ENCODE measurements at regions not wholly inside any gene's neighbourhood (a gene's known extent, or its start where the extent isn't known, plus 50 kb on each side); places are given as distances from the start of the nearest gene placed in this dataset.

GRCh38 chr6:103215847-103216246 is 1643.9 kb downstream of the HACE1 start:
- no peak overlapping the region for H3K4me3 ChIP-seq (ENCODE audit: low read depth, low read length)
- TF ChIP-seq CTCF (IDR thresholded peaks at IDR 0.05; ENCODE audit: low read depth, low read length) = no peak

- no peak for TF ChIP-seq CTCF (IDR thresholded peaks at IDR 0.05; ENCODE audit: low read depth, low read length)
- H3K4me3 ChIP-seq (ENCODE audit: low read depth, low read length) = no peak overlapping the region
These were observed 1649.0 kb downstream of the HACE1 start for GRCh38 chr6:103210686-103211085.

GRCh38 chr6:103198386-103198785 is 1661.3 kb downstream of the HACE1 start:
- no peak for TF ChIP-seq CTCF (IDR thresholded peaks at IDR 0.05; ENCODE audit: low read depth, low read length)
- H3K4me3 ChIP-seq (ENCODE audit: low read depth, low read length) = no peak overlapping the region

GRCh38 chr6:103193413-103193812 is 1666.3 kb downstream of the HACE1 start:
- no peak for TF ChIP-seq CTCF (IDR thresholded peaks at IDR 0.05; ENCODE audit: low read depth, low read length)

GRCh38 chr6:103191391-103192093 is 1668.2 kb downstream of the HACE1 start:
- no peak overlapping the region for H3K4me3 ChIP-seq (ENCODE audit: low read depth, low read length)
- no peak for TF ChIP-seq CTCF (IDR thresholded peaks at IDR 0.05; ENCODE audit: low read depth, low read length)

More at GRCh38 chr6:103193413-103193812, 1666.3 kb downstream of the HACE1 start:
- H3K4me3 ChIP-seq (ENCODE audit: low read depth, low read length) = no peak overlapping the region

GRCh38 chr6:103184776-103185175 is 1674.9 kb downstream of the HACE1 start:
- TF ChIP-seq CTCF (IDR thresholded peaks at IDR 0.05; ENCODE audit: low read depth, low read length) = no peak
- H3K4me3 ChIP-seq (ENCODE audit: low read depth, low read length) = no peak overlapping the region

GRCh38 chr6:103183831-103184411 is 1675.8 kb downstream of the HACE1 start:
- TF ChIP-seq CTCF (IDR thresholded peaks at IDR 0.05; ENCODE audit: low read depth, low read length) = no peak
- no peak overlapping the region for H3K4me3 ChIP-seq (ENCODE audit: low read depth, low read length)
